BE2C (cell line): ENCODE measurements at regions not wholly inside any gene's neighbourhood (a gene's known extent, or its start where the extent isn't known, plus 50 kb on each side); places are given as distances from the start of the nearest gene placed in this dataset.

Experiments used
- DNase-seq: peaks from one replicate; pipeline ENCODE4 v3.0.0-alpha.2; 2020
- H3K27me3 ChIP-seq: fragments of 250-450 bp; sonication (Bioruptor Pico); 2 replicates; pipeline ENCODE4 v1.5.1; 2020; ENCODE audit warnings: mild to moderate bottlenecking
- H3K36me3 ChIP-seq: fragments of 250-450 bp; sonication (Bioruptor Pico); 2 replicates; pipeline ENCODE4 v1.5.1; 2020; ENCODE audit warnings: mild to moderate bottlenecking
- H3K4me1 ChIP-seq: fragments of 250-450 bp; sonication (Bioruptor Pico); 2 replicates; pipeline ENCODE4 v1.5.1; 2020
- H3K4me3 ChIP-seq: 2 replicates; pipeline ENCODE4 v1.5.1; 2011; ENCODE audit warnings: low read depth, low read length
- H3K9me3 ChIP-seq: fragments of 250-450 bp; sonication (Bioruptor Pico); 2 replicates; pipeline ENCODE4 v1.5.1; 2020
- TF ChIP-seq, protein P1 (sequence below): IDR thresholded peaks from 2 replicates; pipeline ENCODE4 v1.5.1; 2012; ENCODE audit warnings: mild to moderate bottlenecking, low read depth, low read length

DNA sequence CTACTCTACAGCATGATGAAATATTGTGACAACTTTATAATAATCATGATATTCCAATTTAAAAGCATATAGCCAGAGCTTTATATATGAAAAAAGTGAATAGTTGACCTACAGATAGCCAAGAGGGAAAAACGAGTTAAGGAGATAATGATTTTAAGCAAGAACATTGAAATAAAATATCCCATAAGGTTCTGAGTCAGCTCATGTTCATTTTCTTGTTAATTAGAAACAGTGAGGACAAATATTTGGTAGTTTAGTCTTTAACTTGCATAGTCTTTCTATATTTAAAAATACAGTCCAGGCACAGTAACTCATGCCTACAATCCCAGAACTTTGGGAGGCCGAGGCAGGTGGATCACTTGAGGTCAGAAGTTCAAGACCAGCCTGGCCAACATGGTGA lies 55.8 kb upstream of the CDH6 start:
- TF ChIP-seq, protein P1, sequence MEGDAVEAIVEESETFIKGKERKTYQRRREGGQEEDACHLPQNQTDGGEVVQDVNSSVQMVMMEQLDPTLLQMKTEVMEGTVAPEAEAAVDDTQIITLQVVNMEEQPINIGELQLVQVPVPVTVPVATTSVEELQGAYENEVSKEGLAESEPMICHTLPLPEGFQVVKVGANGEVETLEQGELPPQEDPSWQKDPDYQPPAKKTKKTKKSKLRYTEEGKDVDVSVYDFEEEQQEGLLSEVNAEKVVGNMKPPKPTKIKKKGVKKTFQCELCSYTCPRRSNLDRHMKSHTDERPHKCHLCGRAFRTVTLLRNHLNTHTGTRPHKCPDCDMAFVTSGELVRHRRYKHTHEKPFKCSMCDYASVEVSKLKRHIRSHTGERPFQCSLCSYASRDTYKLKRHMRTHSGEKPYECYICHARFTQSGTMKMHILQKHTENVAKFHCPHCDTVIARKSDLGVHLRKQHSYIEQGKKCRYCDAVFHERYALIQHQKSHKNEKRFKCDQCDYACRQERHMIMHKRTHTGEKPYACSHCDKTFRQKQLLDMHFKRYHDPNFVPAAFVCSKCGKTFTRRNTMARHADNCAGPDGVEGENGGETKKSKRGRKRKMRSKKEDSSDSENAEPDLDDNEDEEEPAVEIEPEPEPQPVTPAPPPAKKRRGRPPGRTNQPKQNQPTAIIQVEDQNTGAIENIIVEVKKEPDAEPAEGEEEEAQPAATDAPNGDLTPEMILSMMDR: no peak
- Histone ChIP-seq H3K36me3 (no peaks in the 10 kb centered on the region), H3K4me3 (no peak overlapping the region), H3K4me1 (no peaks in the 10 kb centered on the region), H3K27me3 (no peaks in the 10 kb centered on the region), H3K9me3 (no peaks in the 10 kb centered on the region)
- DNase-seq: no peak

GRCh38 chr5:31135542-31135941 lies 57.9 kb upstream of the CDH6 start:
- no peaks in the 10 kb centered on the region for H3K36me3 ChIP-seq
- no peak overlapping the region for H3K4me3 ChIP-seq
- TF ChIP-seq, protein P1: no peak
- no peak for DNase-seq
- H3K27me3 ChIP-seq: no peaks in the 10 kb centered on the region
- no peaks in the 10 kb centered on the region for H3K9me3 ChIP-seq
- H3K4me1 ChIP-seq: no peaks in the 10 kb centered on the region

DNA sequence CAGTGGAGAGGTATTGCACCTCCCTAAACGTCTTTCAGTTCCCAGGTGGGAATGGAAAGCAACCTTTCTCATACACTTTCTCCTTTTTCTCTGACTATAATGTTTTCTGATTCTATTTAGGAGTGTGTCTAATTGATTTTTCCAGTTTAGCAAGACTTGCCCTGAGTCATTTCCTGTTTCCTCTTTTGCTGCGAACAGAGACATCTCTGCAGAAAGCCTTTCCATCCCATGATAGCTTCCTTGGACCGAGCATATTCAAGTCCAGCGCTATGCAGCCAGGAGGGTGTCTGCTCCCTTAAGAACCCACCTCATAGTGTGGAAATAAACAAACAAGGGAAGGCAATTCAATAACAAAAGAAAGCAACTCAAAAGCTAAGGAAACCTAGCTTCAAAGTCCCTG lies 60.0 kb upstream of the CDH6 start:
- H3K36me3 ChIP-seq: no peaks in the 10 kb centered on the region
- H3K9me3 ChIP-seq: no peaks in the 10 kb centered on the region
- TF ChIP-seq, protein P1: no peak
- no peaks in the 10 kb centered on the region for H3K27me3 ChIP-seq
- no peak overlapping the region for H3K4me3 ChIP-seq
- no peaks in the 10 kb centered on the region for H3K4me1 ChIP-seq
- no peak for DNase-seq

GRCh38 chr5:31131381-31131891 lies 62.0 kb upstream of the CDH6 start:
- DNase-seq: no peak
- H3K27me3 ChIP-seq: no peaks in the 10 kb centered on the region
- TF ChIP-seq, protein P1: no peak
- no peaks in the 10 kb centered on the region for H3K4me1 ChIP-seq
- no peak overlapping the region for H3K4me3 ChIP-seq
- no peaks in the 10 kb centered on the region for H3K9me3 ChIP-seq
- H3K36me3 ChIP-seq: no peaks in the 10 kb centered on the region

DNA sequence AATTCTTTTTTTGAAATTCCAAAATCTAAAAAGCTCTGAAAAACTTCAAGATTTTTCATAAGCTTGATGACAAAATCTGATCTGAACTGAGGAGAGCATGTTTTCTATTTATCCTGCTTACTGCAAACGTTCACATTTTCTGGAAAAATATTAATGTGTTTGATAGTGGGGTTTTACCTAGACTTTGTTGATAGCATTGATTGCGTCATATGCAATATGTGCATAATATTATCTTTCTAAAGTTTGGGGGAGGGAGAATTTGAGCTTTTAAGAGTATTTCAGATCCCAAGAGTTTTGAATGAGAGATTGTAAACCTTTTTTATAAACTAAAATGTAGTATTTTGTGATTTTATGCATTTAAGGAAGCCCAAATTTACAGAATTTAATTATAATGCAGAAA lies 62.8 kb upstream of the CDH6 start:
- DNase-seq: no peak
- TF ChIP-seq, protein P1: no peak

GRCh38 chr5:31124651-31125305 lies 68.7 kb upstream of the CDH6 start:
- no peaks in the 10 kb centered on the region for H3K27me3 ChIP-seq
- H3K36me3 ChIP-seq: no peaks in the 10 kb centered on the region
- no peaks in the 10 kb centered on the region for H3K9me3 ChIP-seq
- DNase-seq: no peak
- H3K4me3 ChIP-seq: no peak overlapping the region
- H3K4me1 ChIP-seq: no peaks in the 10 kb centered on the region
- TF ChIP-seq, protein P1: no peak

More for the DNA sequence above, 62.8 kb upstream of the CDH6 start:
- Histone ChIP-seq H3K36me3 (no peaks in the 10 kb centered on the region), H3K4me3 (no peak overlapping the region), H3K9me3 (no peaks in the 10 kb centered on the region), H3K4me1 (no peaks in the 10 kb centered on the region), H3K27me3 (no peaks in the 10 kb centered on the region)
